Activated gamma-delta T cell treated with Interleukin-2 at 50 U/mL for 16 hours (primary cell): ENCODE measurements at regions not wholly inside any gene's neighbourhood (a gene's known extent, or its start where the extent isn't known, plus 50 kb on each side); places are given as distances from the start of the nearest gene placed in this dataset.
"Not testable (repeated sequence)": the region's sequence is repeated elsewhere in the genome, so short reads cannot be mapped to it uniquely, and the experiment has no call there.

ENCODE experiments used
- DNase-seq: peaks from one replicate; pipeline ENCODE4 v3.0.0-alpha.2; 2020

- DNase-seq, result no peak
These were observed 125.2 kb downstream of the CETN3 start for GRCh38 chr5:90284375-90284774.

GRCh38 chr5:90279091-90279490, 130.5 kb downstream of the CETN3 start:
- no peak for DNase-seq

GRCh38 chr5:90274216-90274615, 135.3 kb downstream of the CETN3 start:
- no peak for DNase-seq

GRCh38 chr5:90267646-90268045, 141.9 kb downstream of the CETN3 start:
- DNase-seq, result no peak

GRCh38 chr5:90265545-90265857, 144.1 kb downstream of the CETN3 start:
- DNase-seq, result no peak

GRCh38 chr5:90264689-90265544, 144.6 kb downstream of the CETN3 start:
- DNase-seq, result peak; percentile 33

GRCh38 chr5:90263102-90263820, 146.3 kb downstream of the CETN3 start:
- no peak for DNase-seq

GRCh38 chr5:90251447-90251846, 158.1 kb downstream of the CETN3 start:
- no peak for DNase-seq

GRCh38 chr5:90248640-90249039, 160.9 kb downstream of the CETN3 start:
- no peak for DNase-seq

- DNase-seq, result not testable (repeated sequence)
These were observed 165.7 kb downstream of the CETN3 start for GRCh38 chr5:90243848-90244247.

GRCh38 chr5:90233476-90233875, 176.1 kb downstream of the CETN3 start:
- no peak for DNase-seq

GRCh38 chr5:90231688-90232087, 177.9 kb downstream of the CETN3 start:
- DNase-seq, result no peak

- DNase-seq, result no peak
These were observed 181.9 kb downstream of the CETN3 start for GRCh38 chr5:90227683-90228082.

GRCh38 chr5:90226433-90227099, 183.0 kb downstream of the CETN3 start:
- DNase-seq, result no peak

- no peak for DNase-seq
These were observed 185.2 kb downstream of the CETN3 start for GRCh38 chr5:90224342-90224741.

GRCh38 chr5:90223756-90224155, 185.8 kb downstream of the CETN3 start:
- DNase-seq, result no peak

GRCh38 chr5:90221951-90222350, 187.6 kb downstream of the CETN3 start:
- no peak for DNase-seq

GRCh38 chr5:90220554-90220953, 189.0 kb downstream of the CETN3 start:
- no peak for DNase-seq

GRCh38 chr5:90214991-90215390, 194.6 kb downstream of the CETN3 start:
- no peak for DNase-seq

- DNase-seq, result not testable (repeated sequence)
These were observed 201.2 kb downstream of the CETN3 start for GRCh38 chr5:90208323-90208722.

GRCh38 chr5:90201923-90202322, 207.6 kb downstream of the CETN3 start:
- no peak for DNase-seq

GRCh38 chr5:90193185-90193822, 216.3 kb downstream of the CETN3 start:
- no peak for DNase-seq

GRCh38 chr5:90191352-90192045, 218.1 kb downstream of the CETN3 start:
- no peak for DNase-seq
